ENCODE measurements at regions not wholly inside any gene's neighbourhood (a gene's known extent, or its start where the extent isn't known, plus 50 kb on each side); places are given as distances from the start of the nearest gene placed in this dataset.

DNA sequence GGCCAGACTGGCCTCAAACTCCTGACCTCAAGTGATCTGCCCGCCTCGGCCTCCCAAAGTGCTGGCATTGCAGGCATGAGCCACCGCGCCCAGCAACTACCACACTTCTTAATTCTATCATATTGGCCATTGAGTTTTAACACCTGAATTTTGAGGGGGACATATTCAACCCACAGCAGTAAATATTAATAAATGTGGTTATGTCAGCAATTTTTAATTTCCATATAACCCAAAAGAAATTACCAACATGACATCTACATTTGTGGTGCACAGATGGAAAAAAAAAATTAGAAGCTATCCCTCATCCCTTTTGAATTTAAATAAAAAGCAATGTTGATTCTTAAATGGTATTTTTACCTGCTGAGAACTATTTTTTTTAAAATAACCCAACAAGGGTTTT lies 88.7 kb downstream of the SLITRK6 start:
- Histone ChIP-seq H3K36me3 (ENCODE audit: control insufficient read depth in 1 of 2, insufficient read depth in 2 of 2, low read length in 2 of 2) (no peaks in the 10 kb centered on the region), H3K9ac (ENCODE audit: low read depth in 1 of 2, low read length in 2 of 2) (no peak overlapping the region), H3K4me3 (ENCODE audit: low read depth in 1 of 2, low read length in 2 of 2) (no peak overlapping the region), H3K9me3 (ENCODE audit: control insufficient read depth in 1 of 2, low read length in 2 of 2) (no peaks in the 10 kb centered on the region), H3K27ac (ENCODE audit: low read depth, low read length) (no peak overlapping the region), H3K27me3 (ENCODE audit: control insufficient read depth in 1 of 2, insufficient read depth in 2 of 2, low read length in 2 of 2) (no peaks in the 10 kb centered on the region), H3K4me1 (ENCODE audit: control insufficient read depth in 1 of 2, insufficient read depth in 2 of 2, low read length in 2 of 2) (no peaks in the 10 kb centered on the region)

GRCh38 chr13:85709721-85710120 lies 89.5 kb downstream of the SLITRK6 start:
- no peaks in the 10 kb centered on the region for H3K36me3 ChIP-seq (ENCODE audit: control insufficient read depth in 1 of 2, insufficient read depth in 2 of 2, low read length in 2 of 2)
- H3K9me3 ChIP-seq (ENCODE audit: control insufficient read depth in 1 of 2, low read length in 2 of 2) = no peaks in the 10 kb centered on the region
- H3K9ac ChIP-seq (ENCODE audit: low read depth in 1 of 2, low read length in 2 of 2) = no peak overlapping the region
- H3K27ac ChIP-seq (ENCODE audit: low read depth, low read length) = no peak overlapping the region
- H3K27me3 ChIP-seq (ENCODE audit: control insufficient read depth in 1 of 2, insufficient read depth in 2 of 2, low read length in 2 of 2) = no peaks in the 10 kb centered on the region
- no peaks in the 10 kb centered on the region for H3K4me1 ChIP-seq (ENCODE audit: control insufficient read depth in 1 of 2, insufficient read depth in 2 of 2, low read length in 2 of 2)
- no peak overlapping the region for H3K4me3 ChIP-seq (ENCODE audit: low read depth in 1 of 2, low read length in 2 of 2)

DNA sequence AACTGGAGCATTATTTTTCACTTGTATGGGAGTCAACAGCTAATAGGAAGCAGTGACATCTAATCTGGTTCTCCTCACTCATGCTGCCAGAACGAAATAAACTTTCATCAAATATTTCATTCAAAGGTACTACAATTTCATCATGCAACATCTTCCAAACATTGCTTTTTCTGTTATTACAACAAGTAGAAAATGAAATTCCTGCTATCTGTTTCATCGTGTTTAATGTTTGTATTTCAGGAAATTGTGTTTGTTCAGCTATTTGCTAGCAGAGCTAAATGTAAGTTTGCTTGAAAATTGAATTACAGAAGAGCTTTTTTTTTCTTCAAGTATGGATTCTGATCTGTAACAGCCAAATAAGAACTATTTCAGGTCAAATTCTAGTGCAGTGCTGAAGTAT lies 90.1 kb downstream of the SLITRK6 start:
- Histone ChIP-seq H3K9me3 (ENCODE audit: control insufficient read depth in 1 of 2, low read length in 2 of 2) (peaks cover 0 to 5% of the 10 kb centered on the region in 2 donors), H3K36me3 (ENCODE audit: control insufficient read depth in 1 of 2, insufficient read depth in 2 of 2, low read length in 2 of 2) (no peaks in the 10 kb centered on the region), H3K4me3 (ENCODE audit: low read depth in 1 of 2, low read length in 2 of 2) (no peak overlapping the region), H3K9ac (ENCODE audit: low read depth in 1 of 2, low read length in 2 of 2) (no peak overlapping the region), H3K4me1 (ENCODE audit: control insufficient read depth in 1 of 2, insufficient read depth in 2 of 2, low read length in 2 of 2) (no peaks in the 10 kb centered on the region), H3K27me3 (ENCODE audit: control insufficient read depth in 1 of 2, insufficient read depth in 2 of 2, low read length in 2 of 2) (no peaks in the 10 kb centered on the region), H3K27ac (ENCODE audit: low read depth, low read length) (no peak overlapping the region)

- no peak overlapping the region for H3K4me3 ChIP-seq (ENCODE audit: low read depth in 1 of 2, low read length in 2 of 2)
- H3K27ac ChIP-seq (ENCODE audit: low read depth, low read length) = no peak overlapping the region
- H3K36me3 ChIP-seq (ENCODE audit: control insufficient read depth in 1 of 2, insufficient read depth in 2 of 2, low read length in 2 of 2) = no peaks in the 10 kb centered on the region
- peaks cover 15 to 23% of the 10 kb centered on the region in 2 donors for H3K9me3 ChIP-seq (ENCODE audit: control insufficient read depth in 1 of 2, low read length in 2 of 2)
- no peaks in the 10 kb centered on the region for H3K27me3 ChIP-seq (ENCODE audit: control insufficient read depth in 1 of 2, insufficient read depth in 2 of 2, low read length in 2 of 2)
- H3K9ac ChIP-seq (ENCODE audit: low read depth in 1 of 2, low read length in 2 of 2) = no peak overlapping the region
- H3K4me1 ChIP-seq (ENCODE audit: control insufficient read depth in 1 of 2, insufficient read depth in 2 of 2, low read length in 2 of 2) = no peaks in the 10 kb centered on the region
Observed at GRCh38 chr13:85700906-85701305, 98.3 kb downstream of the SLITRK6 start.

GRCh38 chr13:85698256-85698655 lies 101.0 kb downstream of the SLITRK6 start:
- Histone ChIP-seq H3K9me3 (ENCODE audit: control insufficient read depth in 1 of 2, low read length in 2 of 2) (peaks cover 10 to 23% of the 10 kb centered on the region in 2 donors), H3K27ac (ENCODE audit: low read depth, low read length) (no peak overlapping the region)

DNA sequence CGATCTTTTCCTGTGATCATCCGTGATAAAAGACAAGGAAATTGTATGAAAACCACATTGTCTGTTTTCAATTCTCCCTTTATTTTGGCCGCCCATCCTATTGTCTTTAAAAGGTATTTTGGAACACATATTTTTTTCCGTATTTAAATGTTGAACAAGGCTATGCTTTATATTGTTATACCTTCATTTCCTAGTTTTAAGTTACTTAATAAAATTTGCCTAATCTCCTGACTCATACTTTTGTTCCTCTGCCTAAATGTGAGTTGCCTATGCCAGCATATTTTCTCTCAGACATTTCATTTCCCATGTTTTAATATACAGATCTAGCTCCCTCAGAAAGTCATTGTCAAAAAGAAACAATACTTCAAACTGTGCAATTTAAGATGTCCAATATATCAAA lies 104.2 kb downstream of the SLITRK6 start:
- no peaks in the 10 kb centered on the region for H3K36me3 ChIP-seq (ENCODE audit: control insufficient read depth in 1 of 2, insufficient read depth in 2 of 2, low read length in 2 of 2)
- H3K27ac ChIP-seq (ENCODE audit: low read depth, low read length) = no peak overlapping the region
- peaks cover 10 to 14% of the 10 kb centered on the region in 2 donors for H3K9me3 ChIP-seq (ENCODE audit: control insufficient read depth in 1 of 2, low read length in 2 of 2)
- no peak overlapping the region for H3K9ac ChIP-seq (ENCODE audit: low read depth in 1 of 2, low read length in 2 of 2)
- no peaks in the 10 kb centered on the region for H3K27me3 ChIP-seq (ENCODE audit: control insufficient read depth in 1 of 2, insufficient read depth in 2 of 2, low read length in 2 of 2)
- H3K4me1 ChIP-seq (ENCODE audit: control insufficient read depth in 1 of 2, insufficient read depth in 2 of 2, low read length in 2 of 2) = no peaks in the 10 kb centered on the region
- no peak overlapping the region for H3K4me3 ChIP-seq (ENCODE audit: low read depth in 1 of 2, low read length in 2 of 2)

More at GRCh38 chr13:85698256-85698655, 101.0 kb downstream of the SLITRK6 start:
- H3K4me3 ChIP-seq (ENCODE audit: low read depth in 1 of 2, low read length in 2 of 2) = no peak overlapping the region
- H3K36me3 ChIP-seq (ENCODE audit: control insufficient read depth in 1 of 2, insufficient read depth in 2 of 2, low read length in 2 of 2) = no peaks in the 10 kb centered on the region
- no peak overlapping the region for H3K9ac ChIP-seq (ENCODE audit: low read depth in 1 of 2, low read length in 2 of 2)
- no peaks in the 10 kb centered on the region for H3K4me1 ChIP-seq (ENCODE audit: control insufficient read depth in 1 of 2, insufficient read depth in 2 of 2, low read length in 2 of 2)
- no peaks in the 10 kb centered on the region for H3K27me3 ChIP-seq (ENCODE audit: control insufficient read depth in 1 of 2, insufficient read depth in 2 of 2, low read length in 2 of 2)

- Histone ChIP-seq H3K27me3 (ENCODE audit: control insufficient read depth in 1 of 2, insufficient read depth in 2 of 2, low read length in 2 of 2) (no peaks in the 10 kb centered on the region), H3K9ac (ENCODE audit: low read depth in 1 of 2, low read length in 2 of 2) (no peak overlapping the region), H3K36me3 (ENCODE audit: control insufficient read depth in 1 of 2, insufficient read depth in 2 of 2, low read length in 2 of 2) (no peaks in the 10 kb centered on the region), H3K4me3 (ENCODE audit: low read depth in 1 of 2, low read length in 2 of 2) (no peak overlapping the region), H3K9me3 (ENCODE audit: control insufficient read depth in 1 of 2, low read length in 2 of 2) (peaks cover 8 to 10% of the 10 kb centered on the region in 2 donors), H3K4me1 (ENCODE audit: control insufficient read depth in 1 of 2, insufficient read depth in 2 of 2, low read length in 2 of 2) (no peaks in the 10 kb centered on the region), H3K27ac (ENCODE audit: low read depth, low read length) (no peak overlapping the region)
Observed at GRCh38 chr13:85693889-85694511, 105.2 kb downstream of the SLITRK6 start.

GRCh38 chr13:85690368-85690767 lies 108.9 kb downstream of the SLITRK6 start:
- Histone ChIP-seq H3K27ac (ENCODE audit: low read depth, low read length) (no peak overlapping the region), H3K4me3 (ENCODE audit: low read depth in 1 of 2, low read length in 2 of 2) (no peak overlapping the region), H3K36me3 (ENCODE audit: control insufficient read depth in 1 of 2, insufficient read depth in 2 of 2, low read length in 2 of 2) (no peaks in the 10 kb centered on the region), H3K4me1 (ENCODE audit: control insufficient read depth in 1 of 2, insufficient read depth in 2 of 2, low read length in 2 of 2) (no peaks in the 10 kb centered on the region), H3K27me3 (ENCODE audit: control insufficient read depth in 1 of 2, insufficient read depth in 2 of 2, low read length in 2 of 2) (no peaks in the 10 kb centered on the region), H3K9me3 (ENCODE audit: control insufficient read depth in 1 of 2, low read length in 2 of 2) (peaks cover 0 to 5% of the 10 kb centered on the region in 2 donors), H3K9ac (ENCODE audit: low read depth in 1 of 2, low read length in 2 of 2) (no peak overlapping the region)

DNA sequence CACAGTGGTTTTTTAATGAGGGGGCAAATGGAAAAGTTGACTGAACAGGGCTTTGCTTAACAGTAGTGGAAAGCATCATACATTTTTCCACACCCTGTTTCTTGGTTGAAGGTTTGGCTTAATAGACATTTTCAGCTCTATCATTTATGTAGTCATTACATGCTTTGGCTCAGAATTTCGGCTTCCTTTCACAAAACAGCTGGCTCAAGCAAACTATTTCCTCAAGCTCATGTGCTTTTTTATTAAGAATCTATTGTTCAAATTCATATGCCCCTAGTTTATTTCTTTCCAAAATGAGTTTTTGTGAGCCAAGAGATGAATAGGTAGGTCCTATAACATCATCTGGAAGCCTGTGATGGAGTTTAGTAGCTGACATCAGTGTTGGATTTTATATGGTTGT lies 113.8 kb downstream of the SLITRK6 start:
- Histone ChIP-seq H3K4me3 (ENCODE audit: low read depth in 1 of 2, low read length in 2 of 2) (no peak overlapping the region), H3K27me3 (ENCODE audit: control insufficient read depth in 1 of 2, insufficient read depth in 2 of 2, low read length in 2 of 2) (no peaks in the 10 kb centered on the region), H3K9ac (ENCODE audit: low read depth in 1 of 2, low read length in 2 of 2) (no peak overlapping the region), H3K27ac (ENCODE audit: low read depth, low read length) (no peak overlapping the region), H3K9me3 (ENCODE audit: control insufficient read depth in 1 of 2, low read length in 2 of 2) (peaks cover 6 to 8% of the 10 kb centered on the region in 2 donors), H3K4me1 (ENCODE audit: control insufficient read depth in 1 of 2, insufficient read depth in 2 of 2, low read length in 2 of 2) (no peaks in the 10 kb centered on the region), H3K36me3 (ENCODE audit: control insufficient read depth in 1 of 2, insufficient read depth in 2 of 2, low read length in 2 of 2) (no peaks in the 10 kb centered on the region)

DNA sequence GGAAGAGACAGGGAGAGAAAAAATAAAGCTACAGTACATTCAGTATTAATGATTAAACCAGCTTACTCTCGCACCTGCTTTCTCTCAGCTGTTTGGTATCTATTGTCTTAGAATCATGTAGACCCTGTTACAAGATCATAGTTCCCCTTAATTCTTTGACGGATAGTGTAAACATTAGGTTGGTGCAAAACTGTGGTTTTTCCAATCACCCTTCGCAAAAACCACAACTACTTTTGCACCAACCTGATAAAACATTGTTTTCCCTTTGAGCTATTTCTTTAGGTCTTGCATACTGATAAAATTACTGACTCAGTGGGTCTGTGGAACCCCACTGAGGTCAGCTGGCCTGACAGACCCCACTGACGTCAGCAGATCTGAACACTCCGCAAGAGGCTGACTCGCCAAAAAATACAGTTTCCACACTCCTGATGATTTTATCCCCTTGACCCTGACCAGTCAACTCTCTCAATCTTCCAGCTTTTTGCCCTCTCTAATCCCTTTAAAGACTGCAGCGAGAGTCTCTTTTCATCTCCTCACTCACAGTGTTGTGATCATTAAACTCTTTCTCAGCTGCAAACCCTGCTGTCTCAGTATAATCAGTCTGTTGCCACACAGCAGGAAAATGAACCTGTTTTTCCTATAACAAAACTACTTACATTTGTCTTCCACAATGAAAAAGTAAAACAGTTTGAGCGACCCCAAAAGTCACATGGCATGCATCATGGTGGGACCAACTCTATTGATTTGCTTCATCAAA lies 123.9 kb downstream of the SLITRK6 start:
- Histone ChIP-seq H3K4me1 (ENCODE audit: control insufficient read depth in 1 of 2, insufficient read depth in 2 of 2, low read length in 2 of 2) (no peaks in the 10 kb centered on the region), H3K27ac (ENCODE audit: low read depth, low read length) (no peak overlapping the region), H3K36me3 (ENCODE audit: control insufficient read depth in 1 of 2, insufficient read depth in 2 of 2, low read length in 2 of 2) (no peaks in the 10 kb centered on the region), H3K4me3 (ENCODE audit: low read depth in 1 of 2, low read length in 2 of 2) (no peak overlapping the region), H3K27me3 (ENCODE audit: control insufficient read depth in 1 of 2, insufficient read depth in 2 of 2, low read length in 2 of 2) (no peaks in the 10 kb centered on the region), H3K9me3 (ENCODE audit: control insufficient read depth in 1 of 2, low read length in 2 of 2) (peaks cover 11 to 30% of the 10 kb centered on the region in 2 donors), H3K9ac (ENCODE audit: low read depth in 1 of 2, low read length in 2 of 2) (no peak overlapping the region)

All from duodenal mucosa (tissue), 2 donors.